ENCODE measurements at regions not wholly inside any gene's neighbourhood (a gene's known extent, or its start where the extent isn't known, plus 50 kb on each side); places are given as distances from the start of the nearest gene placed in this dataset.

GRCh38 chr4:171667906-171668305 is 145.3 kb upstream of the GALNTL6 start:
- no peak for TF ChIP-seq EZH2 (IDR thresholded peaks at IDR 0.05; ENCODE audit: insufficient read depth, poor library complexity, severe bottlenecking)
- TF ChIP-seq EZH2phosphoT487 (IDR thresholded peaks at IDR 0.05; ENCODE audit: insufficient read depth, low read depth), result no peak

All from GM23248 (cell line).